PC-3 (cell line): ENCODE measurements at regions not wholly inside any gene's neighbourhood (a gene's known extent, or its start where the extent isn't known, plus 50 kb on each side); places are given as distances from the start of the nearest gene placed in this dataset.

Experiments
- CTCF ChIP-seq: fragments of 300-600 bp; sonication (generic); conservative IDR thresholded peaks from 2 replicates; pipeline ENCODE4 v1.5.1; 2017; ENCODE audit warnings: antibody characterized with exemption, low read depth, mild to moderate bottlenecking, low read length
- EZH2 ChIP-seq: fragments of 300-600 bp; sonication (generic); IDR thresholded peaks from one replicate; pipeline ENCODE4 v1.6.1; 2017; ENCODE audit warnings: antibody characterized with exemption, mild to moderate bottlenecking, low read length; ENCODE audit not compliant: unreplicated experiment
- EZH2phosphoT487 ChIP-seq: fragments of 300-600 bp; sonication (generic); IDR thresholded peaks from 2 replicates; pipeline ENCODE4 v1.6.1; 2018; ENCODE audit warnings: mild to moderate bottlenecking, antibody characterized with exemption, low read length, borderline replicate concordance

GRCh38 chr11:50178737-50179136, 146.1 kb downstream of the OR4C45 start:
- TF ChIP-seq CTCF (no peak), EZH2phosphoT487 (no peak), EZH2 (no peak)
